GM19351 (cell line): ENCODE measurements at regions not wholly inside any gene's neighbourhood (a gene's known extent, or its start where the extent isn't known, plus 50 kb on each side); places are given as distances from the start of the nearest gene placed in this dataset.
"Not testable (repeated sequence)": the region's sequence is repeated elsewhere in the genome, so short reads cannot be mapped to it uniquely, and the experiment has no call there.

ENCODE experiments used
- ATAC-seq: cut with Tn5 transposase; IDR thresholded peaks from one replicate; pipeline ENCODE4 v1.9.1; 2021; ENCODE audit warnings: mild to moderate bottlenecking, moderate library complexity; ENCODE audit not compliant: unreplicated experiment

GRCh38 chr4:130859991-130860390 lies 1764.0 kb downstream of the C4orf33 start:
- no peak for ATAC-seq

- no peak for ATAC-seq
These were observed 1801.0 kb downstream of the C4orf33 start for GRCh38 chr4:130896920-130897319.

GRCh38 chr4:130901321-130901720 lies 1805.4 kb downstream of the C4orf33 start:
- no peak for ATAC-seq

GRCh38 chr4:130922955-130923354 lies 1827.0 kb downstream of the C4orf33 start:
- ATAC-seq, result no peak

GRCh38 chr4:130955520-130955919 lies 1859.6 kb downstream of the C4orf33 start:
- no peak for ATAC-seq

GRCh38 chr4:130985371-130985770 lies 1889.4 kb downstream of the C4orf33 start:
- no peak for ATAC-seq

GRCh38 chr4:130995988-130996387 lies 1900.0 kb downstream of the C4orf33 start:
- no peak for ATAC-seq

GRCh38 chr4:131001371-131001770 lies 1905.4 kb downstream of the C4orf33 start:
- ATAC-seq, result no peak

- ATAC-seq, result no peak
These were observed 1906.2 kb downstream of the C4orf33 start for GRCh38 chr4:131002132-131002531.

- no peak for ATAC-seq
These were observed 1910.4 kb downstream of the C4orf33 start for GRCh38 chr4:131006388-131006787.

- not testable (repeated sequence) for ATAC-seq
These were observed 1916.0 kb downstream of the C4orf33 start for GRCh38 chr4:131011961-131012360.

- no peak for ATAC-seq
These were observed 1917.3 kb downstream of the C4orf33 start for GRCh38 chr4:131013226-131013625.

- no peak for ATAC-seq
These were observed 1930.8 kb downstream of the C4orf33 start for GRCh38 chr4:131026771-131027170.

GRCh38 chr4:131044368-131044767 lies 1948.4 kb downstream of the C4orf33 start:
- ATAC-seq, result no peak

GRCh38 chr4:131046821-131047220 lies 1950.9 kb downstream of the C4orf33 start:
- ATAC-seq, result no peak

GRCh38 chr4:131052646-131053045 lies 1956.7 kb downstream of the C4orf33 start:
- ATAC-seq, result no peak

GRCh38 chr4:131054489-131055019 lies 1958.6 kb downstream of the C4orf33 start:
- ATAC-seq, result no peak

GRCh38 chr4:131061734-131062133 lies 1965.8 kb downstream of the C4orf33 start:
- ATAC-seq, result no peak

GRCh38 chr4:131063878-131064277 lies 1967.9 kb downstream of the C4orf33 start:
- no peak for ATAC-seq

GRCh38 chr4:131081069-131081468 lies 1985.1 kb downstream of the C4orf33 start:
- ATAC-seq, result no peak

GRCh38 chr4:131084997-131085396 lies 1989.0 kb downstream of the C4orf33 start:
- ATAC-seq, result no peak

- ATAC-seq, result no peak
These were observed 1995.9 kb downstream of the C4orf33 start for GRCh38 chr4:131091896-131092295.

- no peak for ATAC-seq
These were observed 1997.4 kb downstream of the C4orf33 start for GRCh38 chr4:131093303-131093702.
